Esophagus squamous epithelium (tissue), 4 donors: ENCODE measurements at regions not wholly inside any gene's neighbourhood (a gene's known extent, or its start where the extent isn't known, plus 50 kb on each side); places are given as distances from the start of the nearest gene placed in this dataset.

ENCODE experiments used
- CTCF ChIP-seq, 6 experiments: fragments of 450-650 bp in 4 of 6; fragments of 200-600 bp in 2 of 6; sonication (generic) in 2 of 6; IDR thresholded peaks; one replicate each; pipeline ENCODE4 v1.5.1; 2016 to 2019; ENCODE audit warnings: antibody characterized with exemption in 6 of 6, mild to moderate bottlenecking in 4 of 6, moderate library complexity in 4 of 6
- POLR2A ChIP-seq, 4 donors: fragments of 450-650 bp; IDR thresholded peaks; one replicate each; pipeline ENCODE4 v1.6.1; 2017; ENCODE audit warnings: antibody characterized with exemption in 4 of 4, mild to moderate bottlenecking in 4 of 4, moderate library complexity in 3 of 4

GRCh38 chr5:125045646-125046045 is 299.2 kb upstream of the ZNF608 start:
- no peak for TF ChIP-seq CTCF (IDR thresholded peaks at IDR 0.05)
- TF ChIP-seq POLR2A (IDR thresholded peaks at IDR 0.05), result no peak
